ENCODE measurements at regions not wholly inside any gene's neighbourhood (a gene's known extent, or its start where the extent isn't known, plus 50 kb on each side); places are given as distances from the start of the nearest gene placed in this dataset.

DNA sequence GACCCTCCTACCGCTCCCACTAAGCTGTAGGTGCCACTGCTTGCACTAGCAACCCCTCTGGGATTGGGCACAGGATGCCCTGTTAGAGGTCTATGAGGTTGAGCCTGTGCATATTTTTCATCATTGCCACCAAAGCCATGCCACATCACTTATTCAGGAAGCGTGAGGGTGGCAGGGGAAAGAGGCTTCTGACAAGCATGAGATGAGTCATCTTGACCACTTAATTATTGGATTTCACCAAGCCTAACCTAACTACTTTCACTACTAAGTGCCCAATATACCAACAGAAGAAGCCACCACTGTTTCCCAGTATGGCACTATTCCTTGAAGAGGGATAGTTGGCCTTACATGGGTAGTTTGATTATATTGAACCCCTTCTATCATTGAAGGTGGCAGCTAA lies 181.3 kb upstream of the EPHA4 start:
- H3K4me1 ChIP-seq (ENCODE audit: low read depth, poor library complexity, severe bottlenecking), result no peaks in the 10 kb centered on the region
- no peak overlapping the region for H3K9ac ChIP-seq
- H3K79me2 ChIP-seq (ENCODE audit: insufficient read depth, low read depth), result no peaks in the 10 kb centered on the region
- no peak overlapping the region for H3K27ac ChIP-seq
- no peak overlapping the region for H3K4me3 ChIP-seq (IDR thresholded peaks at IDR 0.05; ENCODE audit: insufficient read depth, low read depth, low read length)
- no peaks in the 10 kb centered on the region for H3K36me3 ChIP-seq (ENCODE audit: insufficient read depth)
- H2AFZ ChIP-seq (ENCODE audit: low read depth), result no peak overlapping the region
- no peaks in the 10 kb centered on the region for H4K20me1 ChIP-seq (ENCODE audit: insufficient read depth)
- TF ChIP-seq, protein P1, sequence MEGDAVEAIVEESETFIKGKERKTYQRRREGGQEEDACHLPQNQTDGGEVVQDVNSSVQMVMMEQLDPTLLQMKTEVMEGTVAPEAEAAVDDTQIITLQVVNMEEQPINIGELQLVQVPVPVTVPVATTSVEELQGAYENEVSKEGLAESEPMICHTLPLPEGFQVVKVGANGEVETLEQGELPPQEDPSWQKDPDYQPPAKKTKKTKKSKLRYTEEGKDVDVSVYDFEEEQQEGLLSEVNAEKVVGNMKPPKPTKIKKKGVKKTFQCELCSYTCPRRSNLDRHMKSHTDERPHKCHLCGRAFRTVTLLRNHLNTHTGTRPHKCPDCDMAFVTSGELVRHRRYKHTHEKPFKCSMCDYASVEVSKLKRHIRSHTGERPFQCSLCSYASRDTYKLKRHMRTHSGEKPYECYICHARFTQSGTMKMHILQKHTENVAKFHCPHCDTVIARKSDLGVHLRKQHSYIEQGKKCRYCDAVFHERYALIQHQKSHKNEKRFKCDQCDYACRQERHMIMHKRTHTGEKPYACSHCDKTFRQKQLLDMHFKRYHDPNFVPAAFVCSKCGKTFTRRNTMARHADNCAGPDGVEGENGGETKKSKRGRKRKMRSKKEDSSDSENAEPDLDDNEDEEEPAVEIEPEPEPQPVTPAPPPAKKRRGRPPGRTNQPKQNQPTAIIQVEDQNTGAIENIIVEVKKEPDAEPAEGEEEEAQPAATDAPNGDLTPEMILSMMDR (conservative IDR thresholded peaks at IDR 0.05; ENCODE audit: low read depth, low read length), result no peak
- H3K27me3 ChIP-seq (ENCODE audit: insufficient read depth, low read depth), result no peaks in the 10 kb centered on the region
- no peak overlapping the region for H3K4me2 ChIP-seq

DNA sequence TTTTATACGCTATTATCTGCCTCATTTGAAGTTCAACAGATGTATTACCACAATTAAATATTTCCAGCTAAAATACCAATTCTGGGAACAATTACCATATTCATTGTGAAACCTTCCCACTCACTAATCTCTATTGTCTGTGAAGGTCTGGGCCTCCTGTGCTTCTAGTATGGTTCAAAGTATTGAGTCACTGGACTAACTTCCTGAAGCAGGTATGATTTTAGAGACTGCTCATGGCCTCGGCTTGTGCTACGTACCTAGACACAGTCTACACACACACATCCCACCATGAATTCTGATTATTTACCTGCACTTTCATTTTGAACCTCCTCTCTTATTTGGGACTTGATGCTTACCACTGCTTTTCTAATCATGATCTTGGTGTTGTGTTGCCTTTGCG lies 180.7 kb upstream of the EPHA4 start:
- Histone ChIP-seq H3K4me3 (IDR thresholded peaks at IDR 0.05; ENCODE audit: insufficient read depth, low read depth, low read length) (no peak overlapping the region), H3K79me2 (ENCODE audit: insufficient read depth, low read depth) (no peaks in the 10 kb centered on the region), H4K20me1 (ENCODE audit: insufficient read depth) (no peaks in the 10 kb centered on the region), H3K27me3 (ENCODE audit: insufficient read depth, low read depth) (no peaks in the 10 kb centered on the region), H3K4me2 (no peak overlapping the region), H3K4me1 (ENCODE audit: low read depth, poor library complexity, severe bottlenecking) (no peaks in the 10 kb centered on the region), H3K9ac (no peak overlapping the region), H3K36me3 (ENCODE audit: insufficient read depth) (no peaks in the 10 kb centered on the region), H3K27ac (no peak overlapping the region), H2AFZ (ENCODE audit: low read depth) (no peak overlapping the region)
- TF ChIP-seq, protein P1 (conservative IDR thresholded peaks at IDR 0.05; ENCODE audit: low read depth, low read length), result no peak

GRCh38 chr2:221750316-221750715 lies 178.2 kb upstream of the EPHA4 start:
- H3K4me1 ChIP-seq (ENCODE audit: low read depth, poor library complexity, severe bottlenecking), result no peaks in the 10 kb centered on the region

GRCh38 chr2:221747289-221747972 lies 175.3 kb upstream of the EPHA4 start:
- H4K20me1 ChIP-seq (ENCODE audit: insufficient read depth), result no peaks in the 10 kb centered on the region
- H3K27me3 ChIP-seq (ENCODE audit: insufficient read depth, low read depth), result no peaks in the 10 kb centered on the region
- no peak overlapping the region for H2AFZ ChIP-seq (ENCODE audit: low read depth)
- H3K79me2 ChIP-seq (ENCODE audit: insufficient read depth, low read depth), result no peaks in the 10 kb centered on the region
- no peak overlapping the region for H3K27ac ChIP-seq
- H3K36me3 ChIP-seq (ENCODE audit: insufficient read depth), result no peaks in the 10 kb centered on the region
- no peak overlapping the region for H3K4me3 ChIP-seq (IDR thresholded peaks at IDR 0.05; ENCODE audit: insufficient read depth, low read depth, low read length)
- H3K4me2 ChIP-seq, result no peak overlapping the region
- TF ChIP-seq, protein P1 (conservative IDR thresholded peaks at IDR 0.05; ENCODE audit: low read depth, low read length), result no peak
- no peaks in the 10 kb centered on the region for H3K4me1 ChIP-seq (ENCODE audit: low read depth, poor library complexity, severe bottlenecking)
- no peak overlapping the region for H3K9ac ChIP-seq

More at GRCh38 chr2:221750316-221750715, 178.2 kb upstream of the EPHA4 start:
- H3K27me3 ChIP-seq (ENCODE audit: insufficient read depth, low read depth), result no peaks in the 10 kb centered on the region
- H3K79me2 ChIP-seq (ENCODE audit: insufficient read depth, low read depth), result no peaks in the 10 kb centered on the region
- H2AFZ ChIP-seq (ENCODE audit: low read depth), result no peak overlapping the region
- TF ChIP-seq, protein P1 (conservative IDR thresholded peaks at IDR 0.05; ENCODE audit: low read depth, low read length), result no peak
- H3K27ac ChIP-seq, result no peak overlapping the region
- no peak overlapping the region for H3K4me3 ChIP-seq (IDR thresholded peaks at IDR 0.05; ENCODE audit: insufficient read depth, low read depth, low read length)
- H3K9ac ChIP-seq, result no peak overlapping the region
- no peak overlapping the region for H3K4me2 ChIP-seq
- no peaks in the 10 kb centered on the region for H4K20me1 ChIP-seq (ENCODE audit: insufficient read depth)
- no peaks in the 10 kb centered on the region for H3K36me3 ChIP-seq (ENCODE audit: insufficient read depth)

Data from KMS-11 (cell line).